NCI-H2029 (cell line): ENCODE measurements at regions not wholly inside any gene's neighbourhood (a gene's known extent, or its start where the extent isn't known, plus 50 kb on each side); places are given as distances from the start of the nearest gene placed in this dataset.

ENCODE experiments used
- DNase-seq: peaks from one replicate; lab custom pipeline; 2025; lab: John Stamatoyannopoulos, UW

GRCh38 chr10:131487822-131488221 lies 176.3 kb upstream of the TCERG1L start:
- no peak for DNase-seq

GRCh38 chr10:131490991-131491594 lies 179.6 kb upstream of the TCERG1L start:
- no peak for DNase-seq

GRCh38 chr10:131492211-131492857 lies 180.8 kb upstream of the TCERG1L start:
- no peak for DNase-seq

GRCh38 chr10:131493432-131493831 lies 181.9 kb upstream of the TCERG1L start:
- DNase-seq = no peak

- no peak for DNase-seq
Observed at GRCh38 chr10:131494451-131494850, 182.9 kb upstream of the TCERG1L start.

GRCh38 chr10:131495224-131495623 lies 183.7 kb upstream of the TCERG1L start:
- no peak for DNase-seq

- no peak for DNase-seq
Observed at GRCh38 chr10:131495892-131496291, 184.4 kb upstream of the TCERG1L start.

- no peak for DNase-seq
Observed at GRCh38 chr10:131496351-131497052, 185.0 kb upstream of the TCERG1L start.

- no peak for DNase-seq
Observed at GRCh38 chr10:131499566-131499965, 188.0 kb upstream of the TCERG1L start.

GRCh38 chr10:131500181-131500580 lies 188.7 kb upstream of the TCERG1L start:
- DNase-seq = no peak

GRCh38 chr10:131500892-131501291 lies 189.4 kb upstream of the TCERG1L start:
- DNase-seq = no peak

GRCh38 chr10:131503992-131504391 lies 192.5 kb upstream of the TCERG1L start:
- DNase-seq = no peak

GRCh38 chr10:131511391-131511790 lies 199.9 kb upstream of the TCERG1L start:
- DNase-seq = no peak

GRCh38 chr10:131512852-131513251 lies 201.3 kb upstream of the TCERG1L start:
- DNase-seq = no peak

GRCh38 chr10:131513445-131513844 lies 201.9 kb upstream of the TCERG1L start:
- no peak for DNase-seq

GRCh38 chr10:131513901-131514300 lies 202.4 kb upstream of the TCERG1L start:
- no peak for DNase-seq

GRCh38 chr10:131514454-131514853 lies 202.9 kb upstream of the TCERG1L start:
- no peak for DNase-seq

GRCh38 chr10:131516285-131516684 lies 204.8 kb upstream of the TCERG1L start:
- no peak for DNase-seq

- no peak for DNase-seq
Observed at GRCh38 chr10:131517781-131518180, 206.3 kb upstream of the TCERG1L start.

GRCh38 chr10:131519723-131520605 lies 208.4 kb upstream of the TCERG1L start:
- no peak for DNase-seq

- DNase-seq = no peak
Observed at GRCh38 chr10:131531265-131532190, 220.0 kb upstream of the TCERG1L start.
